Femur (tissue), 1 donor: ENCODE measurements at regions not wholly inside any gene's neighbourhood (a gene's known extent, or its start where the extent isn't known, plus 50 kb on each side); places are given as distances from the start of the nearest gene placed in this dataset.

Experiments used
- DNase-seq: peaks from one replicate; pipeline ENCODE4 v3.0.0-alpha.2; 2017

DNA sequence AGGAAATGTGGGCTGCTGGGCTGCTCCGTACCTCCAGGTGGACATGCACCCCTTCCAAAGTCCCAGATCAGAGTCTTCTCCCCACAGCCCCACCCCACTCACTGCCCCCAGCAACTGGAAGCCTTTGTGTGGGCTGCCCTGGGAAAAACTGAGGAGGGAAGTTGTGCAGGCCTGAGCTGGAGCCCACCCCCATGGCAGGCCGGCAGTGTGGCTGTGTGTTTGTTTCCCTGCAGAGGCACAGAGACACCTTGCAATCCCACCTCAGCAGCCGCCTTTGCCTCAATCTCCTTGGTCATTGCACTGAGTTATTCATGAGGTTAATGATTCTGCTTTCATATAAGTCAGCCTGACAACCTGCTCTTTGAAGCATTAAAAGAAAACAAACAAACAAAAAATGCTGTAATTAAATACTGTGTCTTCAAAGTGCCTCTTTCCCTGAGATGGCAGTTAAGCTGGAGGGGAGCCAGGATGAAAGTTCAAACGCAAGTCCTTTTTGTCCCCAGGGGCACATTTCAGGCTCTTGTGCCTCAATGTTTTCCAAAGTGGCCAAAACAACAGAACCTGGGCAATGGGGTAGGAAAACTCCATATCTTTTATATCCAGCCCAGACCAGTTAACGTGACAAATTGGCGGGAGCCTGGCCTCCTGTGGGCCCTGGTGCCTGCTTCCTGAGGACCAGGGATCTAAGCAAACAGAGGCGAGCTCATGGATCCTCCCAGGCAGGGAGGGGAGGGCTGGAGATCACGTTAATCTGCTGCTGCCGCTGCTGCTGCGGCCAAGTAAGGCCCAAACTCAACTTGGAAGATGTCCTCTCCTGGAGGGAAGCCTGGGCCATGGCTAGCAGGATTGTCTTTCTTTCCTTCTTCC lies 51.9 kb upstream of the TSPAN11 start:
- peak; percentile 79 for DNase-seq

DNA sequence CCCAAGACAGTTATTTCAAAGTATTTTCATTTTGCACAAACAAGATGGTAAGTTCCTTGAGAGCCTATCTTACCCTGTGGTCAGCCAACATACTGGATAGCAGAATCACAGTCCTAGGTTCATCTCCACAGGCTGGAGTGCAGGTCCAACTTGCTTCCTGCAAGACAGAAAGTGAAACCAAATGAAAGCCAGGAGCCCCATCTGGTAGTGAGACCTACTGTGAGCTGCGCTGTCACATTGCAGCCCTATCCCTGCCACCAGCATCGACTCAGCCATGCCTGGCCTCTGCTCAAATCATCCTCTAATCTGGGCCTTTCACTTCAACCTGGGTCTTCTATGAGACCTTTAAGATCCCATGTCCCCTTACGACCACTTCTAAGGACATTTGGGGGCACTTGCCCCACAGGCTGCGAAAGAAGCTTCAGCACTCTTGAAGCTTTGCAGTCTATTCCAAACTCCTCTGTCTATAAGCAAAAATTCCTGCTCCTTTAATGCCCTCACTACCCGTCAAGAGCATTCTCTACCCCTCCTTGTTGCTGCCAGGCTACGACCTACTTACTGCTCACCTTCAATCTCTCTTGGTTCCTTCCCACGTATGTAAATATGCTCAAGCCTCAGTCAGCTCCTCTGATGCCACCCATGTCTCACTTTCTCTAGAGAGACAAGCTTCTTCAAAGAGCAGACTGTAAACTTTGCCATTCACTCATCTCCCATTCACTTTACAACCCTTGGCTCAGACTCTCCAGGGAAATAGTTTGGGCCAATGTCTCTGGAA lies 55.9 kb upstream of the TSPAN11 start:
- DNase-seq, result no peak

DNA sequence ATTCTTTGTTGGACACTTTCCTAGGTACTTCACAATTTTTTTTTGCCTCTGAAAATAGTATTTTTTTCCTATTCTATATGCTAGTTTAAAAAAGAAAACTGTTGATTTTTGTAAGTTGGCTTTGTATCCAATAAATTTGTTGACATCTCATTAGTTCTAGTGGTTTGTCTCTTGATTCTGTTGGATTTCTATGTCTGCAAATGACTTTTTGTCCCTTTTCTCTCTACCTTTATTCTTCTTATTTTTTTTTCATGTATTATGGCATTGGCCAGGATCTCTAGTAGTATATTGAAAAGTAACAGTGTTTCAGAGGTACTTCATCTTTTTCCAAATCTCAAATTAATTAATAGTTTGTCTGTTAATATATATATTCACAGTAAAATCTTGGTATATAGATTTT lies 59.1 kb upstream of the TSPAN11 start:
- no peak for DNase-seq

DNA sequence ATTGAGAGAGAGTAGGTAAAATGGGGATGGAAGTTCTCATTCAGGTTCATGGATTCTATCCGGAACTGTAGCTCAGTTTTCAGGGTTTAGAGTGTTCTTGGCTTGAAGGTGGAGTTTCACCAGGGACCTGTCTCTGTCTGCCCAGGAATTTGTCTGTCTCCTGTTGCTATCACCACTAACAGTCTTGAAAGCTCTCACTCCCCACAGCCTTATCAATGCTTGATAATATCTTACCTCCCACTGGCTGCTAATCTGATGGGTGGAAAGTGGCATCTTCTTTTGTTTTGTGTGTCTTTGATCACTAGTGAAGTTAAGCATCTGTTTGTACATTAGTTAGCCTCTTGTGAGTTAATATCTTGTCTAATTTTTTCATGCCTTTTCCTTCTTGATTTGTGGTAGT lies 60.3 kb upstream of the TSPAN11 start:
- no peak for DNase-seq

DNA sequence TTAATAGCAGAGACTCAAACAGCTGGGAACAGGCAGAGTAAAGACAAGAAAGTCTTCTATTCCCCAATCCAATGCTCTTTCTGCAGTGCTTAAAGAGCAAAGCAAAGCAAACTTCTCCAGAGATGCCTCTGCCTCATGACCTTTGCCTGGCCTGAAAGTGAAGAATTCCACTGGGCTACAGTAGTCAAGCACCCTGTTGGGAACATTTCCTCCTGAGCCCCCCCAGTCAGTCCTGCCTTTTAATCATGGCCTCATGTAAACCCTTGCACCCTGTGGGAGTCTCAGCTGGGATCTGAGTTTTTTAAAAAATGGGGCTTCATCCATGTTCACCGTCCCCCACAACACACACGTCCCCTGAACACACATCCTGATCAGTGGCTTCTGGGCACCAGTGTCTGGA lies 62.7 kb upstream of the TSPAN11 start:
- no peak for DNase-seq

DNA sequence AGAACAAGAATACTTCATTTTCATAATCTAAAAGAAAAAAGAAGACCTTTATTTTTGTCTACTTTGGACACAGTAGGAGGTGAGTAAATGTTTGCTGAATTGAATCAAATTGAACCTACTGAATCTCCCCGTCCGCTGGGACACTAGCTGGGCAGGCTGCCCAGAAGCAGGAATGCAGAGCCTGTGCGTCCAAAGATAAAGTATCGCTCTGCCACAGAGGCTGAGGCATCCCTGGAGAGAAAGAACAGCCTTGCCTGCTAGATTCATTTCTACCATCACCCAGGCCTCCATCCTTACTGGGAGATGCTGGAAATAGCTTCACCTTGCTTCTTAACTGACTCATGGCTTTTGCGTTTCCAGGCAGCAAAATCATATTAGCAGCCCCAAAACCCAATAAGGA lies 64.1 kb upstream of the TSPAN11 start:
- DNase-seq, result peak; percentile 37

DNA sequence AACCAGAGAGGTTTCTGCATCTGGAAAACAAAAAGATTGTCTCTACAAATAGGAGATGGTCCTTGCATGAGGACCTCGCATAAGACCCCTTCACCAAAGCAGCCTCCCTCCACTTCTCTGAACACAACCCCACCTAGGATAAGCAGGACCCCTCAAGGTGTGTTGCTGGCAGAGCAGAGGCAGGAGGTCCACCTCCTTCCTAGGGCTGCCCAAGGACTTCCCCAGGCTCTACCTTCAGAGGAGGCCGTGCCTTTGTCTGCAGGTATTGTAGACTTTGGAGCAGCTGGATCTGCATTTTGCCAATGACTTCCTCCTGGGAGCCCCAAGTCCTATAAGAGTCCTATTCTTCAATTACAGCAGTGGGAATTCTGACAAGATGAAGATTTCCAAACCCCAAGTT lies 67.3 kb upstream of the TSPAN11 start:
- no peak for DNase-seq

DNA sequence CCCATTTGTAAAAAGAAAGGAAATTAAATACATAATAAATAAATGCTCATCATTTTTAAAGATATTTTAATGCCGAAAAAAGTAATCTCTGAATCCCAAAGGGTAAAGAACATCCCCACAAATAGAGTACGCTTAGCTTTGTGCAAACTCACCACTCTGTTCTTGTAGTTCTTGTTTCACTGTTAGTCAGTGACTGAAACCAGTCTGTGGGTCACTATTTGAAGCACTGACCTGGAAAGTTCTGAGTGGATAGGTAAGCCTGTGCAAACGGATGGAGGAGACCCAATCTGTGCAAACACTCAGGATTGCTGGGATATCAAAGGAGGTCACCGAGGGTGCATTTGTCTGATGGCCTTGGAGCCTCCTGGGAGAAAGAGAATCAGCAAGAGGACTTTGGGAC lies 68.1 kb upstream of the TSPAN11 start:
- no peak for DNase-seq

DNA sequence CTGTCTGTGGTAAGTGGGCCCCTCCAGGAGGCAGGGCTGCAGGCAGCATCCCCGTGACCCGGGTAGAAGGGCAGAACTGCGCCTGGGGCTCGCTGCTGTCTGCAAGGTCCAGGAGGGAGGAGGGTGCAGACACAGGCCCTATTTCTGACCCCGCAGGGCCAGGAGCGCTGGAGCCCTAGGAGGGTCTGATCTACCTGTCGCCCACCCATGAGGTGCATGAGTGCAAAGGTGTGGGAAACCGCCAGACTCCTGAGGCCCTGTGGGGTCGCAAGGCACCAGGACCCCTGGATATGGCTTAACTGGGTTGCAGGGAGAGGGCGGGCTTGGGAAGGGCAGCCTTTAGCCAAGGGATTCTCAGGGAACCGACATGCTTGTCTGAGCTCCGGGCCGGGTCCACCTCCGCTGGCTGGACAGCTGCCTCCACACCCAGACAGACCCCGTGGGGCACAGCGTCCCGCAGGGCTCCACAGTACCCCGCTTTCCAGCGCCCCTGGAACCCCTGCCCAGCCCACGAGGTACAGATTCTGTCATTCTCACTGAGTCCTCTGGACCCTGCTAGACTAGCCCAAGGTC lies 72.9 kb upstream of the TSPAN11 start:
- no peak for DNase-seq

DNA sequence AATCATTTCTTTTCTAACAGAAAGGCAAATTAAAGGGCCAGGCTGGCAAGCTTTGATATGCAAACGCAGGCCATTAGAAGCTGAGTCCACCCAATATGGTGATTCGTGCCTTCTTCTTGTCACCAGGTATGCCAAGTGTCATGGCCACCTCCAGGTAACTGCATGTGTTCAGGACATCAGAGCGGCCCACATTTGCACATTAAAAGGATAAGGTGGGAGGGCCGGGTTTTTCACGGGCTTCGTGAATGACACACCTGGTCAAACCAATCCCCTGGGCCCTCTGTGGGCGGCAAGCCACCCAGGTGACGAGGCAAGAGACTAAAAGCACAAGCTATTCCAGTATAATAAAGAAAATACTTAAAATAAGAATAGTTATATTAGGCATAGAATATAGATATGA lies 75.9 kb upstream of the TSPAN11 start:
- no peak for DNase-seq

DNA sequence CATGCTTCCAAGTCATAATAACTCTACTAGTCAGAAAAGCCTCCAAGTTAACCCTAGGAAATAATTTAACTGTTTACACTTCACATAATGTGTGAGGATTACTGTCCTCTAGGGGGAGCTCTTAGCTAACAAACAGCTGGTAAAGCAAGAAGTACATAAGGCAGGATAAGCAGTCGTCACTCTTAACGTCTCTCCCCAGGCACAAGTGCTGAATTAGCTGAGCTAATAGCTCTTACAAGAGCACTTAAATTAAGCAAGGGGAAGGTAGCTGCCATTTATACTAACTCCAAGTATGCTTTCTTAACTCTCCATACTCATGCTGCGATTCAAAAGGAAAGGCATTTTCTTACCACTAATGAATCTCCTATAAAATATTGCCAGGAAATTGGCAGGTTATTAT lies 79.3 kb upstream of the TSPAN11 start:
- no peak for DNase-seq

DNA sequence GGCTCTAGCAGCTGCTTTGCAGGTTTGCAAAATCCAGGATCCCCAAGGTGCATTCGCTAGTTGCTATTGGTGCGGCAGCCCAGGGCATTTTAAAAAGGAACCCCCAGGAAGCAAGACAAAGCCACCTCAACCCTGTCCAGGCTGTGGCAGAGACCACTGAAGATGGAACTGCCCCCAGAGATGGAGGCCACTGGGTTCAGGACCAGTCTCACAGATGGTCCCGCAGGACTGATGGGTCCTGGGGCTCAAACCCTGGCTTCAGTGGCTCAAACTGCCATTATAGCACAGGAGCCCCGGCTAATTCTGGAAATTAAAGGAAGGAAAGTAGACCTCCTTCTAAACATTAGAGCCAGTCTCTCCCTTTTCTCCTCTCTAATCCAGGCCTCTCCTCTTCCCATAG lies 79.8 kb upstream of the TSPAN11 start:
- DNase-seq, result no peak

DNA sequence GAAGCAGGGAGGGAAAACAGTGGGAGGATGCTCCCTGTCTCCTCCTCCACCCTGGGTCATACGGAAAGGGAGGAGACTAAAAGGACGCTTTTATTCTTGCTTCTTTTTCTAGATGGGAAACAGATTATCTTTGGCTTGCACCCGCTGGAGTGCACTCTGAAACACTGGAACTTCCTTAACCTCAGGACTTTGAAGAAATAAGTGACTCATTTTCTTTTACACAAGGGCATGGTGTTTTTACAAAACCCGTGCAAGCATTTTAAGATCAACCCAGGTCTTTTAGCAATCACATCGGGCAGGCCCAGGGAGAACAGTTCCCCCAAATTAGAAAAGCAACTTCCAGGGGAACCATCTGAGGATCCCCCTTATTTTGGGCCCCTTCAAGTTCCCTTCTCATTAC lies 80.9 kb upstream of the TSPAN11 start:
- DNase-seq, result no peak

DNA sequence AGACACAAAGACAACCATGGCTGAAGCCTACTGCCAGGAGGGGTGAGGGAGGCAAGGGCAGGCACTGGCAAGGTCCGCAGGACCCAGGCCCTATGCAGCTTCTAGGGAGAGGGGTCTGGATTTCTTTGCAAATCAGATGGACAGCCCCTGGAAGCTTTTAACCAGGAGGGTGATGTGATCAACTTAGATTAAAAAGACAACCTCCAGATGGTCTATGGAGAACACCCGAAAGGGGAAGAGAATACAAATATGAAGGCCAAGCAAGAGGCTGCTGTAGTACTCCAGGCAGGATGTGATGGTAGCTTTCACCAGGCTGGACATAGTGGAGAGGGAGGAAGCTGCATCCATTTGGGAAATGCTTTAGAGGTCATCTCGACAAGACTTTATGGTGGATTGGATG lies 83.3 kb upstream of the TSPAN11 start:
- no peak for DNase-seq

DNA sequence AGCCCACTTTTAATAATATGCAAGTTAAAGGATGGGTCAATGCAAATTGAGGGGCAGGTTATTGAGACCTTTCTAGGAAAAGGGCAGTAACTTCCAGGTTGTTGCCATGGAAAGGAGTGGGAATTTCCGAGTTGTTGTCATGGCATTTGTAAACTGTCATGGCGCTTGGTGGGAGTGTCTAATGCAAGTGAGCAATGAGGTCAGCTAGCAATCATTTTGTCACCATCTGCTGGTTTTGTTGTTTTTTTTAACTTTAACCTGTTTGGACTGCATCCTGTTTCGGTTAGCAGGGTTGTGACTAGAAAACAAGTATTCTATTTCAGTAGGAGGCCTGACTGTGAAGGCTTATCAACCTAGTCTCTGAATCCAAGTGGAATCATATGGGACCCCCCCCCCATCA lies 85.8 kb upstream of the TSPAN11 start:
- no peak for DNase-seq

DNA sequence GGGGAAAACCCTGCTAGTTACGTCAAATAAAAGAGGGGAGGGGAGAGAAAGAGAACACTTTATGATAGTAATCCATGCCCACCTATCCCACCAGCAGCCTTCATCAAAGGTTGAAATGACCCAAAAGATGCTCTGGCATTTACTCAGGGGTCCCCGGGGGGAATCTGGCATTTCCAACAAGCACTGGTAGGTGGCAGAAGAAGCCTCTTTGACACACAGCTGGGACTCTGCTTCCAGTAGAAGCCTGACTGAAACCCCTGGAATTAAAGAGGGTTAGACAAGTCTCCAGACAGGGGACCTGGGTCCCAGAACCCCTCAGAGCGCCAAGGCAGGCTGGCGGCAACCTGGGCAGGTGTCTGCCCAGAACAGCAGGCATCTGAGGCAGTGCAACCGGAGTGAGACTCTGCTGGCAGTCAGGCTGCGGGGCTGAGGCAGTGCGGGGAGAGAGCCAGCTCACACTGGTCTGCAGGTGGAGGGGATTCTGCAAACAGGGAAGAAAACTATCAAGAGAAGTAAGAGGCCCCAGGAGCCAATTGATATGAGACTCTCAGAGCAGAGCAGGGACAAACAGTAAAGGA lies 85.0 kb upstream of the CAPRIN2 start:
- DNase-seq, result no peak

DNA sequence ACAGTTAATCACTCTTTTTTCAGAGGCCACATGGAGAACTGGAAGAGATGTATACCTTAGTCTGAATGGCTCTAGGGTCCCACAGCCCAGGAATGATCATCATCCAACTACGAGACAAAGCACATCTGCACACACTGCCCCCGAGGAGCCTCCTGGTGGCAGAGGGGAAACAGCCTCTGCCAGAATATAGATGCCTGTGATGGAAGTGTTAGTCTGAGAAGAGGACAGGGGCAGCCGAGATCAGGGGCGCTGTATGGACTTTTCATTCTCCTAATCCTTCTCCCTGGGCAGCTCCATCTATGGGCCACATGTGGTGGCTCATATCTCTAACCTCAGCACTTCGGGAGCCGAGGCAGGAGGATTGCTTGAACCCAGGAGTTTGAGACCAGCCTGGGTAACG lies 82.8 kb upstream of the CAPRIN2 start:
- DNase-seq, result no peak

DNA sequence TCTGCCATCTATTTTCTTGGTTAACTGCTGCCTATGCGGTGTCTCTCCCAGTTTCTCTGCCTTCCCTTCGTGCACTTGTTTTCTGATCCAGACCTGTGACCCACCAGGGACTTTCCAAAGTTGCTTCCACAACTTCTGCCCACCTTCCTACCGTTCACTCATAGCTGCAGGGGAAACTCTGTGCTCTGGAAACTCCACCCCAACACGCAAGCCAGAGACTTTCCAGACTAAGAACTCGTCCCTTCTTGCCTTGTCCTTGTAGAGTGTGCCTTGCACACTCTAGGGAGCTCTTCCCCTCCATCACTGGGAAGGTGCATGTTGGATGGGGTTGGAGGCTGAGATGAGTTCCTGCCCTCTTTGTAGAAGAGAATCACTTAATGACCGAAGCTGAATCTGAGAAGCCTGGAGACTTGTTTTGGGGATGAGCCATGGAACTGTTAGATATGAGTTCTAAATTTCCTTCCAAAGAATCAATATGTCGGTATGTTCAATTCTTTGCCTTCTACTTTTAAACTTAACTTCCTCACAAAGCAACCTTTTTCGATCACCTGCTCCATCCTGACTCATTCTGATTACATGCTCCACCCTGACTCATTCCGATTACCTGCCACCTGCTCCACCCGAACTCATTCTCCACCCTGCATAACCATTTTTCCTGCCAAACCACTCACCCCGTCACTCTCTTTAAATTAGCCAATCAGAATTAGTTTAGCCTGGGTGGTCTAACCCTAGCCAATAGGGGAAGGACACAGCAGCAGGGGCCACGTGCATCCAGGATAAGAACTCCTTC lies 82.1 kb upstream of the CAPRIN2 start:
- DNase-seq, result no peak

DNA sequence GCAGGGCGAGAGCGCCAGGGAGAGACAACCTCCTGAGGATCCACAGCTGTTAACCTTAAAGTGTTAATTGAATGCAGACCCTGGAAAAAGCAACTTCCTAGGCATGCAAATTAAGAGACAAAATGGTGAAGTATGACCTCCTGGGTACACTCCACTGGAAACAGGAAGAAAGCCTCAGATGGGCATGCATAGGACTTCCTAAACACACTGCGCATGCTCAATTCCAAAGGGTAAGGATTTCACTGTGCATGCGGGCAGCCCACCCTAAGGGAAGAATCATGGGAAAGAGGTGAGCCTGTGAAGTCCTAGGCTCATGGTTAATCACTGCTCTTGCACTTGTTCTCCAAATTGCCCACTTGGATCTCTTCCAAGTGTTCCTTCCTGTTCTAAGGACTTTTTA lies 80.5 kb upstream of the CAPRIN2 start:
- no peak for DNase-seq

DNA sequence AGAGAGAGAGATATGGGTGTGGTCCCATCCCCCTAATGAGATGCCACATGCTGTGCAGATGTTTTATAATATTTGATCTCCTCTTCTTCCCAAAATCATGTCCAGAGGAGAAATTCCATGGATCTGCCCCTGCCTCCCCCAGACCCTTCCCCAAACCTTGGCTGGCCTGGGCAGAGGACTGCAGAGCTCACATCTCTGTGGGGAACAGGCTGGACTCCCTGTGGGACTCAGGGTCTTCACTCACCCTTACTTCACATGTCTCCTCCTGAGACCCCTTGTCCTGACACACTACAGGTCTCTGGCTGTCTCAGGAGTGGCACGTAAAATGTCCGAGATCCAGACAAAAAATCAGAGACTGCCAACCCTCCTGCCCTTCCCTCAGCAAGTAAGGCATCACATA lies 76.0 kb upstream of the CAPRIN2 start:
- DNase-seq, result no peak

DNA sequence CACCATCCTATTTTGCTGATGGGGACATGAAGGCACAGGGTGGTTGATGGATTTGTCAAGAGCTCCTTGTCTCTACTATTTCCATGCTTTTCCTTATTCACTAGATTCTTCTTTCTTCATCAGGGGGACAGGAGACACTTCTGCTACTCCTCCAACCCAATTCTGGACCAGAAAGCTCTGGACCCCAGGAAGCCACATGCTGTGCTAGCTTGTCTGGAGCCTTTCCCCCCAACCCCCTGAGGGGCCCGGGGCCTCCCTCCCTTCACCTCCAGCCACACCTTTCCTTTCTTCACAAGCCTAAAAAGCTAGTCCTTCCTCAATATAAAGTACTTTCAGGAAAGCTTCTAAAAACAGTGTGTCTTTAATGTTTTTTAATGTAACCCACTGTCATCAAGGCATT lies 75.1 kb upstream of the CAPRIN2 start:
- DNase-seq, result no peak

DNA sequence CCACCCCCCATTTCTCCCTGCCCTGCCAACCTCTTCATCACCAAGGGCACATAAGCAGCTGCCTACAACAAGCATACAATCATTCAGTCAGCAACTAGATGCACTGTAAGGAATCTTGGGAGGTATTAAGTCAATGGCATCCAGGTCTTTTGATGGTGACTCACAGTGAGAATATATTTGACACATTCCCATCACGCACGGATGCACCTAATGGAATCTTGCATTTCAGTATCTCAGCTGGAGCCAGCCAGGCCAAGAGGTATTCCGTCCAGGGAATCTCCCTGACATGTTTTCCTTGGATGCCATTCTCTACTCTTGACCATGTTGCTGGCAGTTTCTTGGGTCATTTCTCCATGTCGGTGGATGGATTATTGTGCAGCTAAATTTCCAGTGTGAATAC lies 73.9 kb upstream of the CAPRIN2 start:
- no peak for DNase-seq
